ENCODE measurements at regions not wholly inside any gene's neighbourhood (a gene's known extent, or its start where the extent isn't known, plus 50 kb on each side); places are given as distances from the start of the nearest gene placed in this dataset.

GRCh38 chr4:101693842-101694398 lies 96.6 kb upstream of the BANK1 start:
- no peak overlapping the region for H4K8ac ChIP-seq (ENCODE audit: low read depth, low read length)
- no peak overlapping the region for H4K5ac ChIP-seq (ENCODE audit: low read length)
- no peak overlapping the region for H3K4me2 ChIP-seq (ENCODE audit: low read length)
- no peak overlapping the region for H3K4ac ChIP-seq (ENCODE audit: low read depth, low read length)
- H3K56ac ChIP-seq (ENCODE audit: low read length), result no peak overlapping the region
- no peak overlapping the region for H3K4me3 ChIP-seq (ENCODE audit: low read length)
- H3K79me1 ChIP-seq (ENCODE audit: low read length), result no peaks in the 10 kb centered on the region
- WGBS (ENCODE audit: extremely low coverage, insufficient coverage, low lambda C conversion rate), result 100% methylated on average over 1 of the region's 6 CpGs
- H3K23ac ChIP-seq (ENCODE audit: low read length), result no peak overlapping the region
- H3K4me1 ChIP-seq (ENCODE audit: control insufficient read depth, low read depth, low read length), result no peaks in the 10 kb centered on the region
- no peak overlapping the region for H2AK5ac ChIP-seq (ENCODE audit: low read length)
- DNase-seq, result peak; percentile 45
- H3K36me3 ChIP-seq (ENCODE audit: control insufficient read depth, insufficient read depth, low read length), result no peaks in the 10 kb centered on the region
- no peak overlapping the region for H2BK120ac ChIP-seq (ENCODE audit: low read depth, low read length)
- no peaks in the 10 kb centered on the region for H3K27me3 ChIP-seq (ENCODE audit: insufficient read depth, low read length, poor library complexity)
- no peak overlapping the region for H2BK15ac ChIP-seq (replicated peaks; ENCODE audit: low read depth)
- H3K18ac ChIP-seq (ENCODE audit: low read length), result no peak overlapping the region
- no peak overlapping the region for H3K9ac ChIP-seq (ENCODE audit: low read length)
- H2BK5ac ChIP-seq (ENCODE audit: low read length), result no peak overlapping the region
- H3K27ac ChIP-seq (ENCODE audit: low read depth, low read length), result no peak overlapping the region
- H3K79me2 ChIP-seq (ENCODE audit: control insufficient read depth, insufficient read depth, low read length), result no peaks in the 10 kb centered on the region

DNA sequence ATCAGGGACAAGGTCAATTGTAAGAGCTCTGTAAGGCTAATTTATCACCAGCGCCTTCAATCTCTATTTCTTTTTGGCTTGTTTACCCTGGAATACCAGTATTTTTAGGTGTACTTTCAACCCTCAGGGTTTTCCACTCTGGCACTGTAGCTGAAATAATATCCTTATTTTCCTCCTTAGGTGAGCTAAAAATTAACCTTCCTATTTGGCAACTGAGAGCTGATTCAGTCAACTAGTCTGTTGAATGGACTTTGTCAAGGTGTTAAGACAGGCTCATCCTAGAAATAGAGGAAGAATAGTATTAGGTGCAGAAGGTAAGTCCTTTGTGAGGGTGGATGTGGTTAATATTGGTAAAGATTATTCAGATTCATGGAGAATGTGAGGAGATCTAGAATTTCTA lies 101.3 kb upstream of the BANK1 start:
- H2BK120ac ChIP-seq (ENCODE audit: low read depth, low read length), result no peak overlapping the region
- no peak overlapping the region for H3K4ac ChIP-seq (ENCODE audit: low read depth, low read length)
- H3K79me1 ChIP-seq (ENCODE audit: low read length), result no peaks in the 10 kb centered on the region
- H3K27me3 ChIP-seq (ENCODE audit: insufficient read depth, low read length, poor library complexity), result no peaks in the 10 kb centered on the region
- no peak overlapping the region for H2BK5ac ChIP-seq (ENCODE audit: low read length)
- H4K5ac ChIP-seq (ENCODE audit: low read length), result no peak overlapping the region
- WGBS (ENCODE audit: extremely low coverage, insufficient coverage, low lambda C conversion rate), result no CpG with 5 or more reads among the region's 1 CpG
- H3K56ac ChIP-seq (ENCODE audit: low read length), result no peak overlapping the region
- H3K36me3 ChIP-seq (ENCODE audit: control insufficient read depth, insufficient read depth, low read length), result no peaks in the 10 kb centered on the region
- H3K27ac ChIP-seq (ENCODE audit: low read depth, low read length), result no peak overlapping the region
- H3K23ac ChIP-seq (ENCODE audit: low read length), result no peak overlapping the region
- H3K4me2 ChIP-seq (ENCODE audit: low read length), result no peak overlapping the region
- DNase-seq, result no peak
- no peaks in the 10 kb centered on the region for H3K4me1 ChIP-seq (ENCODE audit: control insufficient read depth, low read depth, low read length)
- no peak overlapping the region for H3K9ac ChIP-seq (ENCODE audit: low read length)
- no peaks in the 10 kb centered on the region for H3K79me2 ChIP-seq (ENCODE audit: control insufficient read depth, insufficient read depth, low read length)
- no peak overlapping the region for H2AK5ac ChIP-seq (ENCODE audit: low read length)
- H4K8ac ChIP-seq (ENCODE audit: low read depth, low read length), result no peak overlapping the region
- no peak overlapping the region for H2BK15ac ChIP-seq (replicated peaks; ENCODE audit: low read depth)
- no peak overlapping the region for H3K4me3 ChIP-seq (ENCODE audit: low read length)
- no peak overlapping the region for H3K18ac ChIP-seq (ENCODE audit: low read length)

DNA sequence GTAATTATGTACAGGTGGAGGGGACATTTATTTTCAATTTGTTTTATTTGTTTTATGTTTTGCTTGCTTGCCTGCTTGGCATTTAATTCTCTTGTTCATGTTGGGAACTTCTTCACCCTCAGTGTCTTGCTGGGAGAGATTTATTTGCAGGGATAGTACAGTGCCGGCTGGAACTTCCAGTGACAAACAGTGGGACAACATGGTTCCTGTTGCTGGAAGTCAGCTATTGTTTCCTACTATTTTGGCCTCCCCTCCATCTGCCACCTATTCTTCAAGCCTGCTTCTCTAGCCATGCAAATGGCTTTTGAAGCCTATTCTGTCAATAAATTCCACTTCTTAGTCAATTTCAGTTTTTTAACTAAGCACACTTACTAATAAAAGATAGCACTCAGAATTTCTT lies 105.4 kb upstream of the BANK1 start:
- no peak overlapping the region for H3K23ac ChIP-seq (ENCODE audit: low read length)
- no peaks in the 10 kb centered on the region for H3K79me1 ChIP-seq (ENCODE audit: low read length)
- no peak overlapping the region for H3K4ac ChIP-seq (ENCODE audit: low read depth, low read length)
- no peak overlapping the region for H2BK15ac ChIP-seq (replicated peaks; ENCODE audit: low read depth)
- H3K4me2 ChIP-seq (ENCODE audit: low read length), result no peak overlapping the region
- H2AK5ac ChIP-seq (ENCODE audit: low read length), result no peak overlapping the region
- no peak overlapping the region for H4K5ac ChIP-seq (ENCODE audit: low read length)
- H3K79me2 ChIP-seq (ENCODE audit: control insufficient read depth, insufficient read depth, low read length), result no peaks in the 10 kb centered on the region
- no peak overlapping the region for H3K9ac ChIP-seq (ENCODE audit: low read length)
- H3K36me3 ChIP-seq (ENCODE audit: control insufficient read depth, insufficient read depth, low read length), result no peaks in the 10 kb centered on the region
- H2BK120ac ChIP-seq (ENCODE audit: low read depth, low read length), result no peak overlapping the region
- no peak overlapping the region for H3K27ac ChIP-seq (ENCODE audit: low read depth, low read length)
- H3K27me3 ChIP-seq (ENCODE audit: insufficient read depth, low read length, poor library complexity), result no peaks in the 10 kb centered on the region
- no peaks in the 10 kb centered on the region for H3K4me1 ChIP-seq (ENCODE audit: control insufficient read depth, low read depth, low read length)
- no peak overlapping the region for H4K8ac ChIP-seq (ENCODE audit: low read depth, low read length)
- H3K56ac ChIP-seq (ENCODE audit: low read length), result no peak overlapping the region
- no peak overlapping the region for H2BK5ac ChIP-seq (ENCODE audit: low read length)
- no peak overlapping the region for H3K4me3 ChIP-seq (ENCODE audit: low read length)
- no peak overlapping the region for H3K18ac ChIP-seq (ENCODE audit: low read length)
- no peak for DNase-seq
- WGBS (ENCODE audit: extremely low coverage, insufficient coverage, low lambda C conversion rate), result no CpG with 5 or more reads among the region's 1 CpG

DNA sequence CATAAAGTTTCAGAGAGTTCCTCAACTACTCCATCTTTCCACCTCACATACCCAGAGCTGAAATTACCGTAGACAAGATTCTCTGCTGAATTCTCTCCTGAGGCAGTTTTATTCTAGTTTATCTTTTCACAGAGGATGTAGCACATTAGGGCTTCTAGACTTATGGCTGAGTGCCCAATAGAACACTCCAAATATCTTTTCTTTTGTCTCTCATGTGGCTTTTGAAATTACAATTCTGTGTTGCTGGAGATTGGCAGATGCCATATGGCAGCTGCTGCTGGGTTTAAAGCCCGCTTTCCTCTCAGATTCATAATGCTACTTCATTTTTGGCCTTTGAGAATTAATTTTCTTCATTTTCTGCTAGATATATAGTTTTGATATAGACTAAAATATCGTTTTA lies 107.6 kb upstream of the BANK1 start:
- Histone ChIP-seq H2BK5ac (ENCODE audit: low read length) (no peak overlapping the region), H3K79me1 (ENCODE audit: low read length) (no peaks in the 10 kb centered on the region), H3K79me2 (ENCODE audit: control insufficient read depth, insufficient read depth, low read length) (no peaks in the 10 kb centered on the region), H2BK120ac (ENCODE audit: low read depth, low read length) (no peak overlapping the region), H3K4ac (ENCODE audit: low read depth, low read length) (no peak overlapping the region), H3K23ac (ENCODE audit: low read length) (no peak overlapping the region), H3K4me1 (ENCODE audit: control insufficient read depth, low read depth, low read length) (no peaks in the 10 kb centered on the region), H3K27me3 (ENCODE audit: insufficient read depth, low read length, poor library complexity) (no peaks in the 10 kb centered on the region), H3K56ac (ENCODE audit: low read length) (no peak overlapping the region), H3K9ac (ENCODE audit: low read length) (no peak overlapping the region), H3K27ac (ENCODE audit: low read depth, low read length) (no peak overlapping the region), H4K8ac (ENCODE audit: low read depth, low read length) (no peak overlapping the region), H2BK15ac (replicated peaks; ENCODE audit: low read depth) (no peak overlapping the region), H3K4me2 (ENCODE audit: low read length) (no peak overlapping the region), H2AK5ac (ENCODE audit: low read length) (no peak overlapping the region), H3K36me3 (ENCODE audit: control insufficient read depth, insufficient read depth, low read length) (no peaks in the 10 kb centered on the region), H3K18ac (ENCODE audit: low read length) (no peak overlapping the region), H3K4me3 (ENCODE audit: low read length) (no peak overlapping the region), H4K5ac (ENCODE audit: low read length) (no peak overlapping the region)
- DNase-seq, result no peak
- no CpG with 5 or more reads among the region's 3 CpGs for WGBS (ENCODE audit: extremely low coverage, insufficient coverage, low lambda C conversion rate)

DNA sequence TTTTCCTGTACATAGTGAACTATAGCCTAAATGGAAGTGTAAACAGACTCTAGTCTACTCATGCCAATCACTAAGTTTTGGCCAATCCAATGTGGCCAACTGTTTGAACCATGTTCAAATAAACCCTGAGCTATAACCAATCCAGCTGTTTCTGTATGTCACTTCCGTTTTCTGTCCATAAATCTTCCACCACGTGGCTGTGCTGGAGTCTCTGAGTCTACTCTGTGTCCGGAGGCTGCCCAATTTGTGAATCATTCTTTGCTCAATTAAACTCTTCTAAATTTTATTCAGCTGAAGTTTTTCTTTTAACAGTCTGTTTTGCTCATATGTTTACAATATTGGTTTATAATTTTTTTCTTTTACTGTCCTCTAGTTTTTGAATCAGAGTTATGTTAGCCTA lies 112.3 kb upstream of the BANK1 start:
- H3K9ac ChIP-seq (ENCODE audit: low read length), result no peak overlapping the region
- H3K4me2 ChIP-seq (ENCODE audit: low read length), result no peak overlapping the region
- no peak for DNase-seq
- H2BK120ac ChIP-seq (ENCODE audit: low read depth, low read length), result no peak overlapping the region
- H2BK5ac ChIP-seq (ENCODE audit: low read length), result no peak overlapping the region
- H4K5ac ChIP-seq (ENCODE audit: low read length), result no peak overlapping the region
- no peaks in the 10 kb centered on the region for H3K79me1 ChIP-seq (ENCODE audit: low read length)
- no peaks in the 10 kb centered on the region for H3K36me3 ChIP-seq (ENCODE audit: control insufficient read depth, insufficient read depth, low read length)
- no peak overlapping the region for H4K8ac ChIP-seq (ENCODE audit: low read depth, low read length)
- no CpG with 5 or more reads among the region's 3 CpGs for WGBS (ENCODE audit: extremely low coverage, insufficient coverage, low lambda C conversion rate)
- H3K23ac ChIP-seq (ENCODE audit: low read length), result no peak overlapping the region
- H3K27me3 ChIP-seq (ENCODE audit: insufficient read depth, low read length, poor library complexity), result no peaks in the 10 kb centered on the region
- no peak overlapping the region for H2BK15ac ChIP-seq (replicated peaks; ENCODE audit: low read depth)
- no peaks in the 10 kb centered on the region for H3K79me2 ChIP-seq (ENCODE audit: control insufficient read depth, insufficient read depth, low read length)
- no peak overlapping the region for H3K4me3 ChIP-seq (ENCODE audit: low read length)
- H3K4ac ChIP-seq (ENCODE audit: low read depth, low read length), result no peak overlapping the region
- H3K18ac ChIP-seq (ENCODE audit: low read length), result no peak overlapping the region
- no peak overlapping the region for H2AK5ac ChIP-seq (ENCODE audit: low read length)
- no peak overlapping the region for H3K27ac ChIP-seq (ENCODE audit: low read depth, low read length)
- no peak overlapping the region for H3K56ac ChIP-seq (ENCODE audit: low read length)
- H3K4me1 ChIP-seq (ENCODE audit: control insufficient read depth, low read depth, low read length), result no peaks in the 10 kb centered on the region

DNA sequence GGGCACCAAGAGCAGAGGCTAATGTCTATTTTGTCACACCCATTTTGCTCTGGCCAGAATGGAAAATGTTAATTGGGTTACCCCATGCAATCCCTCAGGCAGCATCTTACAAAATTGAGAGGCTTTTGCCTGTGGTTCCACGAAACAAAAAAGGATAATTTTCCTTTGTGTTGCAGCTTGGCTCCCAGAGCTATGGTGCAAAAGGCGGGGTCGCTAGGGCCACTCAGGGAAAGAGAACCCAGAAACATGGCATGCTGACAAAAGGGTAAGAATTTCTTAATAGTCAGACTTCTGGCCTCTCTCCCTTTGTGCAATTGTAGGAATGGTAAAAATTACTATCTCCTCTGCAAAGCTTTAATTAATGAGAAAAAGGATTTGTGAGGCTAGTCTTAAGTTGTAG lies 119.6 kb upstream of the BANK1 start:
- no peak overlapping the region for H3K9ac ChIP-seq (ENCODE audit: low read length)
- H4K5ac ChIP-seq (ENCODE audit: low read length), result no peak overlapping the region

More for the DNA sequence above, 119.6 kb upstream of the BANK1 start:
- Histone ChIP-seq H3K4me3 (ENCODE audit: low read length) (no peak overlapping the region), H3K4ac (ENCODE audit: low read depth, low read length) (no peak overlapping the region), H4K8ac (ENCODE audit: low read depth, low read length) (no peak overlapping the region), H3K79me1 (ENCODE audit: low read length) (no peaks in the 10 kb centered on the region), H2BK15ac (replicated peaks; ENCODE audit: low read depth) (no peak overlapping the region), H3K4me2 (ENCODE audit: low read length) (no peak overlapping the region), H2BK5ac (ENCODE audit: low read length) (no peak overlapping the region), H3K27me3 (ENCODE audit: insufficient read depth, low read length, poor library complexity) (no peaks in the 10 kb centered on the region), H3K56ac (ENCODE audit: low read length) (no peak overlapping the region), H2AK5ac (ENCODE audit: low read length) (no peak overlapping the region), H2BK120ac (ENCODE audit: low read depth, low read length) (no peak overlapping the region), H3K4me1 (ENCODE audit: control insufficient read depth, low read depth, low read length) (no peaks in the 10 kb centered on the region), H3K23ac (ENCODE audit: low read length) (no peak overlapping the region), H3K79me2 (ENCODE audit: control insufficient read depth, insufficient read depth, low read length) (no peaks in the 10 kb centered on the region), H3K36me3 (ENCODE audit: control insufficient read depth, insufficient read depth, low read length) (no peaks in the 10 kb centered on the region), H3K18ac (ENCODE audit: low read length) (no peak overlapping the region), H3K27ac (ENCODE audit: low read depth, low read length) (no peak overlapping the region)
- WGBS (ENCODE audit: extremely low coverage, insufficient coverage, low lambda C conversion rate), result no CpG with 5 or more reads among the region's 3 CpGs
- no peak for DNase-seq
